GM21529 (cell line): ENCODE measurements at regions not wholly inside any gene's neighbourhood (a gene's known extent, or its start where the extent isn't known, plus 50 kb on each side); places are given as distances from the start of the nearest gene placed in this dataset.

Source experiments
- ATAC-seq: cut with Tn5 transposase; IDR thresholded peaks from one replicate; pipeline ENCODE4 v1.9.1; 2021; ENCODE audit not compliant: unreplicated experiment

DNA sequence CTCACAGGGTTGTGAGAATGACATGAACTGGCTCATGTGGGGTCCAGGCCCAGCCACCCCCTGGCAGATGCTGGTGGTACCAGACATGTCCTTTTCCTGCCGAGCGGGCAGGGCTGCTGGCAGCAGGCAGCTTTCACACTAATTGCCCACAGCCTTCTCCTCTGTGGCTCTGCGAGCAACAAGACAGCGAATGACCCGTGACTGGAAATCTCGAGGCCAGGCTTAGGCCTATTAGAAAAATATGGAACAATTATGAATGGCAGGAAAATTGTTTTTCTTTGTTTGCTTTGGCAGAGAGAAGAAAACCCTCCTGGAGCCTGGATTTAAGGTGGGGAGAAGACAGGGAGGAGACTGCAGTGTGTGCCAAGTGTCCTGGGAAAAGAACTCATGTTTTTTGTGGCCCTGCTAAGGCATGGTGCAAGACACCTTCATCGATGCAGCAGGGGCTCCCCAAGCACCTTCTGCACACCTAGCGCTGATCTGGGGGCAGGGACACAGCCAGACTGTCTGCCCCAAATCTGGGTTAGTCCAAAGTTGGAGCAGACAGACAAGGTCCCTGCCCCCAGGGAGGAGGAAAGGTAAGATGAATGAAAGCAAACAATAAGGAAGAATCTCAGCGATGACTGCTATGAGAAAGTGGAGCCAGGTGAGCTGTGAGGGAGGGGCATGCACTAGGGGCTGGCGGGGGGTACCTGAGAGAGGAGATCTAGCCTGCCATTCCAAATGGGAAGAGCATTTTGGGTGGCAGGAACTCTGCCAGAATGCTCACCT is 193.8 kb upstream of the TLE3 start:
- ATAC-seq: no peak

- no peak for ATAC-seq
Measured at GRCh38 chr15:70290708-70291107, 193.0 kb upstream of the TLE3 start.

DNA sequence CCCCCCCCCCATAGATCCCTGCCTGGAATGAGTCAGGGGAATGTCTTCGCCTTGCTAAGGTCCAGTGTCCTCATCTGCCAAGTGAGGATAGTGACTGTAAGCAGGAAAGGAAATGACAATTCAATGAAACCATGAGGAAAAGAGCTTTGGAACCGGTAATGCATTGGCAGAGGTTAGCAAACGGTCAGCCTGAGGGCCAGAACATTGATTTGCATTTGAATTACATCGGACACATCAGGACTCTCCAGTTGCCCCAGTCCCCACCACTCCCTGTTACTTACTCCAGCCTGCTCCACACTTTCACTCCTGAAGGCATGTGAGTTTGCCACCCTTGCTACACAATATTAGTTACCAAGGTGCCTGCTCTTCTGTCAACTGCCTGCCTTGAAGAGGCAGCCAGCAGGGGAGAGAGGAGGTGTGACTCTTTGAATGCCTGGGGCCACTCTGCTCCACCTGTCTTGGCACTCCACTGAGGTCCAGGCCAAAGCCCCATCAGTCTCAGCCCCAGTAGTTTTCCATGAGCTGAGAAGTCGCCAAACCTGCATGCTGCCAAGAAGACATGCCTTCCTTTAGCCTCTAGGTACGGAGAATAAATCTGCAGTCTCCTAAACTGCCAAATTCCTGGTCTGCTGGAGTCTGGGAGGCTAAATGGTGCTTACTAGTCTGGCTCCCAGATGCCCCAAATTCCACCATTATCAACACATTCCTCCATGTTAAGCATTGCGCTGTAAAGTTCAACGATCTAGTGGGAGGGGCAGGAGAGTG is 191.7 kb upstream of the TLE3 start:
- no peak for ATAC-seq

DNA sequence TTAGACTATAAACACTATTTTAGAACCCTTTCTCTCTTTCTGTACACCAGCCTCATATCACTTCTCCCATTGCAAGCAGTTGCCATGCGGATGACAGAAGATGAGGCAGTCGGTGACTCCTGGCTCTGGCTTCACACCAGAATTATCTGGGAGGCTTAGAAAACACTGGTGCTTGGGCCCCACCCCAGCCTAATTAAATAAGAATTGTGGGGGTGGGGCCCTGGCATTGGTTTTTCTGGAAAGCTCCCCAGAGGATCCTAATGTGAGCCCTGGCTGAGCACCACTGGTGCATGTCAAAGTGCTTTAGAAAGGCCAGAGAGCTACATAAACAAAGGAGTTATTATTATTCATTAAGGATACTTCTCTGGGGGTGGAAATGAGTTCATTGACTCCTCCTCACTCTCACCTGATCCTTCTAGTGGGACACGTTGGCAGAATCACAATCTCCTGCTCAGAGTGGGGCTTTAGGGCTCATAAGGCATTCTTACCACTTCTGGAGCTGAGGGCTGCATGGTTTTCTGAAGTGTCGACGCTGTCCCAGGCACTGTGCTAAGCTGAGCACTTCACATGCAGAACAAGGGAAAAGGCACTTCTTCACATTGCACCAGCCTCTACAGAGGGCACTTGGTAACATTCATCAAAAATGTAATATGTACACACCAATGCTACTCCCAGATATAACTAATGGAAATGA is 188.5 kb upstream of the TLE3 start:
- no peak for ATAC-seq

DNA sequence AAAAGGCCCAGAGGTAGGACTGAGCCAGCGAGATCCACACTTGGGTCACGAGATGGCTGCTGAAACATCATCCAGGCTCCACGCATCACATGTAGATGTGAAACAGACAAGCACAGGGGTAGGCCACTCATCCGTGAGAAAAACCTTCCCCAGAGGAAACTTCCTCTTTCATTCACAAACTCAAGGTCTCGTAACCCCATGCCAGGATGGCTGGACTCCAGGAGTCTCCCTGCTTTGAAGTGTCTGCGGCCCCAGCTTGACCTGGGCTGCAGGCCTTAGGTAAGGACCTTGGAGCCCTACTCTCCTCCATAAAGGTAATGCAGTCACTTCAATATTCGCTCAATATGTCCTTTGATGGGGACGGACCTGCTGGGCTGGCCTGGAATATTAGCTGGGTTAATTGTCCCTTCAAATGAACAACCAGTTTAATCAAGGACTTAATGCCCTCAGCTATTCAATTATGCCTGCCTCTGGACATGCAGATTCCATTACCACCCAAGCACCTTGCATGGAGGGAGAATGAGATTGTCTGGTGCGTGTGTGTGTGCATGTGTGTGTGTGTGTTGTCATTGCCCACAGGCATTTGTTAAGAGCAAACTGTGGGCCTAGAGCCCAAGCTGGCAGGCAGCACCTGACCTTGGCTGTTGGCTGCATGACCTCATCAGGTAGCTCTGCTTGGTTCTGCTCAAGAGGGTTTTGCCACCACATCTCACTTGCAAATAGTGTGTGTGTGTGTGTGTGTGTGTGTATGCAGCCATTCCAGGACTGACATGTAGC is 186.9 kb upstream of the TLE3 start:
- ATAC-seq: no peak

GRCh38 chr15:70283511-70283910 is 185.8 kb upstream of the TLE3 start:
- no peak for ATAC-seq

DNA sequence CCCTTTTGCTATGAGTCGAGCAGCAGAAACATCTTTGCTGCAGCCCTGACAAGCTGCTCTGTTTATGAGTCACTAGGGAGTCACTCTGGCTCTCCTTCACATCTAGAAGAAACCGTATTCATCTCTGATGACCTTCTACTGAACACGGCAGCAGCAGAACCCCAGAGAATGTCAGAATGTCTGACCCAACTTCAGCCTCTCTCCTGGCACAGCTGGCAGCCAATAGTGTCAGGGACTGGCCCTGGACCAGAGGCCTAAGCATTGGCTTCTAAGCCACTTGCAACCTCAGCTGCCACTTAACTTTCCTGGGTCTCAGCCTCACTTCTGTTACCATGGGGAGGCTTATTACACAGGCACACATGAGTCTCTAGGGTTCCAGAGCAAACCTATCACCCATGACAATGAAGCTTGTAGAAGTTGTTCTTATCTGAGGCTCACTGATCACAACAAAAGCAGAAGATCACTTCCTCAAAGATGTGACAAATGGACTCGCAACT is 184.1 kb upstream of the TLE3 start:
- ATAC-seq: no peak

- ATAC-seq: no peak
Measured at GRCh38 chr15:70281261-70281810, 183.6 kb upstream of the TLE3 start.

GRCh38 chr15:70280781-70281180 is 183.1 kb upstream of the TLE3 start:
- no peak for ATAC-seq

DNA sequence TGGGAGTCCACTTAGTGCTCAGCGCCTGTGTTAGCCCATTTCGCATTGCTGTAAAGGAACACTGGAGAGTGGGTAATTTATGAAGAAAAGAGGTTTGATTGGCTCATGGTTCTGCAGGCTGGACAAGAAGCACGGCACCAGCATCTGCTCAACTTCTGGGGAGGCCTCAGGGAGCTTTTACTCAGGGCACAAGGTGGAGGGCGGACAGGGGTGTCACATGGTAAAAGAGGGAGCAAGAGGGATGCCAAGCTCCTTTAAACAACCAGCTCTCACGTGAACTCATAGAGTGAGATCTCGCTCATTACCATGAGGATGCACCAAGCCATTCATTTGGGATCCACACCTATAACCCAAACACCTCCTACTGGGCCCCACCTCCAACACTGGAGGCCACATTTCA is 181.4 kb upstream of the TLE3 start:
- no peak for ATAC-seq

DNA sequence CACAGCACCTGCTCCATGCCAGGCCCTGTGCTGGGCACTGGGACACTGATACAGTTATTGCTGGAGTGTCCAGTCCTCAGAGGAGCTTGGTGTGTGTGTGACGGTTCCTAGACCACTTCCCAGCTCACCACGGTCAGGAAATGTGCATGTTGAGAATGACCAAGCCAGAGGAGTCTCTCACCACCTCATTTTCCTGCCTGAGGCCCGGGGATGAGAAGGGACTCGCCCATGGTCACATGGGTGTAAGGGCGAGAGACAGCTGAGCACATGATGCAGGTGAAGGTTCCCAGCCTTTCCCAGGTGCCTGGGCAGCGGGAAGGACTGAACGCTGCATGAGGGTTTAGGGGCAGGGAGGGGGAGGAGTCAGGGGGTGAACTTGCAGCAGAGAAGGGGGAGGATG is 180.9 kb upstream of the TLE3 start:
- no peak for ATAC-seq

DNA sequence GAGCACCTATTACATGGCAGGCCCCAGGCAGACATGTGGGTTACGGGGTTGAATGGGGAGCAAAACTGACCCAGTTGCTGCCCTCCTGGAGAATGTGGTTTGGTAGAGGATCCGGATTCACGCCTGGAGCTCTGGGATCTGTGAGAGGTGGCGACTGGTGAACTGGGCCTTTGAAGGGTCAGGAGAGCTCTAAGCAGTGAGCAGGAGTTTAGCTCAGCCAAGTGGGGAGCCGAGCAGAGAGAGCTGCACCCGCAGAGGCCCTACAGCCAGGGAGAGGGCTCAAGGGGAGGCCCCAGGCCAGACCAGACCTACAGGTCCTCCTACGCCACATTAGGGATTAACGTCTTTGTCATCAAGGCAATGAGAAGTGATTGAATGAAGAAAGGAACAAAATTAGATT is 179.8 kb upstream of the TLE3 start:
- no peak for ATAC-seq

GRCh38 chr15:70276401-70276800 is 178.7 kb upstream of the TLE3 start:
- ATAC-seq: no peak

DNA sequence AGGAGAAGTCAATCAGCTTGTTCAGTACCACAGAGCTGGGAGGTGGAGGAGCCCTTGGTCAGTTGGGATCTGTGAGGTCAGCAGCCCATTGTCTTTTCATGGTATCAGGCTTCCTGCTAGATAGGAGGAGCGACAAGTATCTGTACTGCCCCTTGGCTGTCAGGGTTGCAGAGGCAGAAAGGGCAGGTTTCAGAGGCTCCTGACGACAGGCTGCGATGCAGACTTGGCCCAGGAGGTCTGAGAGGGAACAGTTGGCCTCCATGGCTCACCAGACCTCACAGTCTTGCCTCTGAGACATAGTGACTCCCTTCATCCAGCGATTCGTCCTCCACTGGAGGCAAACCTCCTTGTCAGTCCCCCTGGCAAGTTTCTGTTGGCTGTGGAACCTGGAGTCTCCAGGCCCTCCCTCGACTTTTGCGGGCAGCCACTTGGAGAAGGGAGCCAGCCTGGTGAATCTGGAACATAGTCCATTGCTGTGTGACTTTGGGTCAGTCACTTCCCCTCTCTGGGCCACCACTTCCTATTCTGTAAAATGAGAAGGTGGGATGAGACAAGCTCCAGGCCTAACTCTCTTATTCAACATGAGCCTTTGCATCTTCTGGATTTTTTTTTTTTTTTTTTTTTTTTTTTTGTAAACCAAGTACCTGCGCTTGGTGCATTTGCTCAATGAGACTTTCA is 177.9 kb upstream of the TLE3 start:
- no peak for ATAC-seq

- no peak for ATAC-seq
Measured at GRCh38 chr15:70274908-70275307, 177.2 kb upstream of the TLE3 start.

DNA sequence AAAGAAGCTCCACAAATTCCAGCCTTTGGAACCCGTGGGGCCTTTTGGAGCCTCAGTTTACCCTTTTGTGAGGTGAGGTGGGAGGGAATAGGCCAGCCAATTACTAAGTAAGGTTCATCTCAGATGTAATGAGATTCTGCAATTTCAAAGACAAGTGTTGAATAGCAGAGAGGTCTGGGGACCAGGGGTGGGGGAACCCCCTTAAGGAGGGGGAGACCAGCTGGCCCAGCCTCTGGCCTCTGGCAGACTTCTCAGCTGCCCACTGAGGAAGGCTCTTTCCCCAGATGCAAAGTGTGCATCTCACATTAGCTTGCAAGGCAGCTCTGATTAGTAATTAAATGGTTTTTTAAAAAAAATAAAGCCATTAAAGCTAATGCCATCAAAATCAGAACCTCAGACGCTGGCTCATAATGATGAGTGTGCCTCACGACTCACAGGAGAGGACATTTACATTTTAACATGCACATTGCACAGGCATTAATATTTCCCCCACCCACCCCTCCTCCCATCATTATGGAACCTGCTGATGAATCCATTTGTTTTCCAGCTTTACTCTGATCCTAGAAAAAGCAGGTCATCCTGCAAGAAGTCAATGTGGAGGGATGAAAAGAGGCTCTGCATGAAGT is 176.7 kb upstream of the TLE3 start:
- no peak for ATAC-seq

DNA sequence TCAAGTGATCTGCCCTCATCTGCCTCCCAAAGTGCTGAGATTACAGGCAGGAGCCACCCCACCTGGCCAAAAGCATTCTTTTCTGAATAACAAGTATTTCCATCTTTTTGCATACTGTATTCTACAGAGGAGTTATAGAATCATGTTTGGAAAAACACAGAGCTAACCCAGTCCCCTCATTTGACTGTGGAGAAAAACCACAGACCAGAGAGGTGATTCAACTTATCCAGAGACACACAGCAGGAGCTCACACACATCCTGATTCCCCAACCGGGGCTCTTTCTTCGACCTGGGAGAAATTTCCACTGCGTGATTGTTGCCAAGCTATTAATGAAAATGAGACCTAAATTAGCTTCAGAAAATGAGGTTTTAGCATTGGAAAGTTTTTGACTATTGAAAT is 176.1 kb upstream of the TLE3 start:
- ATAC-seq: no peak

DNA sequence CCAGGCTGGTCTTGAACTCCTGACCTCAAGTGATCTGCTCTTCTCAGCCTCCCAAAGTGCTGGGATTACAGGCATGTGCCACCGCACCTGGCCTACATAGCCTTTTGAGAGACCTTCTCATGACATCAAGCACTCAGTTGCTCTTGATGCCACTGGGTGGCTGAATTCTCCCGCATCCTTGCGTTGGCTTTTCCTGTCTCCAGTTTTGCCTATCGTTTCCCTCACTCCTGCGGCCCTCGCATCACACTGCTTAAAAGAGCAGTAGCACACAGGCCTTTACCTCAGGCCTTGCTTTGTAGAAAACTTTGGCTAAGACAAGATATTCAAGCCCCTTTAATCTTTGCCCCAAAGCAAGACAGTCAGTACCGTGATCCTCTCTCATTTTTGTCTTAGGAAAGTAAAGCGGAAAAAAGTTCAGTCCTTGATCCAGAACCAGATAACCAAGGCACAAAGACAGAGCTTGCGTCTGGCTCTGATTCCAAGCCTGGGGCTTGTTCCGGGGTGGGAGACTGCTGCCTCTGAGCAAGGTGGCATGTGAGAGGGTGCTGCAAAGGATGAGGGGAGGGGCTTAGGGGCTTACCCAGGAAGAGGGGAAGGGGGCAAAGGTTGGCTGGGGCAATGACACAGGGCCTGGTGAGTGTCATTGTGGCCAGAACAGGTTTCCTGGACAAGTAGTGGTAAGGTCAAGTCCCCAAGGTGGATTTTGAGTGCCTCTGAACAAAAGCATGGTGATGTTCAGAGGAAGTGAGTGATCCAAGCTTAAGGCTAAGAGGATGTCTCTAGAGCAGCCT is 175.0 kb upstream of the TLE3 start:
- ATAC-seq: no peak
